Stimulated activated CD4-positive, alpha-beta T cell treated with anti-CD3 and anti-CD28 coated beads, Interleukin-4, amount 100 ng/mL, for 1 hour (primary cell): ENCODE measurements at regions not wholly inside any gene's neighbourhood (a gene's known extent, or its start where the extent isn't known, plus 50 kb on each side); places are given as distances from the start of the nearest gene placed in this dataset.
"Not testable (repeated sequence)": the region's sequence is repeated elsewhere in the genome, so short reads cannot be mapped to it uniquely, and the experiment has no call there.

Experiments
- DNase-seq: peaks from one replicate; pipeline ENCODE4 v3.0.0-alpha.2; 2020

- no peak for DNase-seq
These were observed 119.4 kb downstream of the GATA3 start for GRCh38 chr10:8173866-8174243.

- DNase-seq, result no peak
These were observed 120.3 kb downstream of the GATA3 start for GRCh38 chr10:8174762-8175161.

GRCh38 chr10:8177526-8177925, 123.0 kb downstream of the GATA3 start:
- DNase-seq, result not testable (repeated sequence)

GRCh38 chr10:8179773-8180172, 125.3 kb downstream of the GATA3 start:
- DNase-seq, result not testable (repeated sequence)

GRCh38 chr10:8180360-8181109, 126.0 kb downstream of the GATA3 start:
- DNase-seq, result no peak

GRCh38 chr10:8181496-8182157, 127.1 kb downstream of the GATA3 start:
- no peak for DNase-seq

GRCh38 chr10:8182806-8183205, 128.3 kb downstream of the GATA3 start:
- no peak for DNase-seq

- DNase-seq, result peak; percentile 7
These were observed 128.8 kb downstream of the GATA3 start for GRCh38 chr10:8183241-8183704.

GRCh38 chr10:8187171-8187666, 132.7 kb downstream of the GATA3 start:
- no peak for DNase-seq

GRCh38 chr10:8189458-8189857, 135.0 kb downstream of the GATA3 start:
- DNase-seq, result no peak

GRCh38 chr10:8192301-8192700, 137.8 kb downstream of the GATA3 start:
- DNase-seq, result no peak

- no peak for DNase-seq
These were observed 139.1 kb downstream of the GATA3 start for GRCh38 chr10:8193546-8193945.

GRCh38 chr10:8194050-8194449, 139.6 kb downstream of the GATA3 start:
- no peak for DNase-seq

- DNase-seq, result no peak
These were observed 152.4 kb downstream of the GATA3 start for GRCh38 chr10:8206882-8207281.

GRCh38 chr10:8211631-8212030, 157.1 kb downstream of the GATA3 start:
- no peak for DNase-seq

- DNase-seq, result no peak
These were observed 159.2 kb downstream of the GATA3 start for GRCh38 chr10:8213735-8214134.

- no peak for DNase-seq
These were observed 160.1 kb downstream of the GATA3 start for GRCh38 chr10:8214587-8214986.

GRCh38 chr10:8216893-8217292, 162.4 kb downstream of the GATA3 start:
- no peak for DNase-seq

- no peak for DNase-seq
These were observed 167.0 kb downstream of the GATA3 start for GRCh38 chr10:8221451-8221850.

- no peak for DNase-seq
These were observed 170.1 kb downstream of the GATA3 start for GRCh38 chr10:8224591-8224990.

- no peak for DNase-seq
These were observed 170.7 kb downstream of the GATA3 start for GRCh38 chr10:8225187-8225586.

GRCh38 chr10:8227246-8227645, 172.8 kb downstream of the GATA3 start:
- no peak for DNase-seq

- peak; percentile 9 for DNase-seq
These were observed 174.7 kb downstream of the GATA3 start for GRCh38 chr10:8229153-8229552.

GRCh38 chr10:8230902-8231301, 176.4 kb downstream of the GATA3 start:
- DNase-seq, result no peak
